Ishikawa (cell line): ENCODE measurements at regions not wholly inside any gene's neighbourhood (a gene's known extent, or its start where the extent isn't known, plus 50 kb on each side); places are given as distances from the start of the nearest gene placed in this dataset.

Source experiments
- CEBPB ChIP-seq: IDR thresholded peaks from 2 replicates; pipeline ENCODE4 v1.6.1; 2012
- CREB1 ChIP-seq: IDR thresholded peaks from 2 replicates; pipeline ENCODE4 v1.6.1; 2012; ENCODE audit warnings: low read depth
- EP300 ChIP-seq: IDR thresholded peaks from 2 replicates; pipeline ENCODE4 v1.6.1; 2012; ENCODE audit warnings: borderline replicate concordance
- FOXM1 ChIP-seq: IDR thresholded peaks from 2 replicates; pipeline ENCODE4 v1.6.1; 2012; ENCODE audit warnings: low read depth, borderline replicate concordance
- MAX ChIP-seq: IDR thresholded peaks from 2 replicates; pipeline ENCODE4 v1.6.1; 2012
- RAD21 ChIP-seq: IDR thresholded peaks from 2 replicates; pipeline ENCODE4 v1.6.1; 2012; ENCODE audit warnings: low read depth
- TAF1 ChIP-seq: IDR thresholded peaks from 2 replicates; pipeline ENCODE4 v1.6.1; 2012; ENCODE audit warnings: low read depth, mild to moderate bottlenecking
- TCF12 ChIP-seq: IDR thresholded peaks from 2 replicates; pipeline ENCODE4 v1.6.1; 2012; ENCODE audit warnings: low read depth
- TEAD4 ChIP-seq: IDR thresholded peaks from 2 replicates; pipeline ENCODE4 v1.6.1; 2012
- YY1 ChIP-seq: IDR thresholded peaks from 2 replicates; pipeline ENCODE4 v1.6.1; 2012; ENCODE audit warnings: low read depth
- ZBTB7A ChIP-seq: IDR thresholded peaks from 2 replicates; pipeline ENCODE4 v1.6.1; 2012; ENCODE audit warnings: low read depth
- TF ChIP-seq, protein P1 (sequence below): IDR thresholded peaks from 2 replicates; pipeline ENCODE4 v1.6.1; 2012
- TF ChIP-seq, protein P2 (sequence below): IDR thresholded peaks from 2 replicates; pipeline ENCODE4 v1.6.1; 2012; ENCODE audit warnings: low read depth, mild to moderate bottlenecking

DNA sequence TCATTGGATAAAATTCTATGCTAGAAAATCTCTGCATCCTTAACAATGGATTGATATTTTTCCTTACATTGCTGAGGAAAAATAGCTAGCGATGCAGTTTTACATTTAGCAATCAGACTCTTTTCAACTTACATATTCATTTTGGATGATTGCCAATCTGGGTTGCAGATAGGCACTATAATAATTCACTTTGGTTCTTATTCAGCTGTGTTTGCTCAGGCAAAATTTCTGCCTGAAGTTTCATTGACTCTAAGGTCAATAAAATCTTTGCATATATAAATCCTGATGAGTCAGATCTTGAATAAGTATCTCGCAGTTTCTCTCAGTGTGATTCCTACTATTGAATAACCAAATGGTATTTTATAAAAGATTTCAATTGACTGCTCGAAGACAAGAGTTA is 1105.8 kb downstream of the CDH18 start:
- no peak for TF ChIP-seq EP300
- TF ChIP-seq, protein P1, sequence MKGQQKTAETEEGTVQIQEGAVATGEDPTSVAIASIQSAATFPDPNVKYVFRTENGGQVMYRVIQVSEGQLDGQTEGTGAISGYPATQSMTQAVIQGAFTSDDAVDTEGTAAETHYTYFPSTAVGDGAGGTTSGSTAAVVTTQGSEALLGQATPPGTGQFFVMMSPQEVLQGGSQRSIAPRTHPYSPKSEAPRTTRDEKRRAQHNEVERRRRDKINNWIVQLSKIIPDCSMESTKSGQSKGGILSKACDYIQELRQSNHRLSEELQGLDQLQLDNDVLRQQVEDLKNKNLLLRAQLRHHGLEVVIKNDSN = no peak
- TF ChIP-seq, protein P2, sequence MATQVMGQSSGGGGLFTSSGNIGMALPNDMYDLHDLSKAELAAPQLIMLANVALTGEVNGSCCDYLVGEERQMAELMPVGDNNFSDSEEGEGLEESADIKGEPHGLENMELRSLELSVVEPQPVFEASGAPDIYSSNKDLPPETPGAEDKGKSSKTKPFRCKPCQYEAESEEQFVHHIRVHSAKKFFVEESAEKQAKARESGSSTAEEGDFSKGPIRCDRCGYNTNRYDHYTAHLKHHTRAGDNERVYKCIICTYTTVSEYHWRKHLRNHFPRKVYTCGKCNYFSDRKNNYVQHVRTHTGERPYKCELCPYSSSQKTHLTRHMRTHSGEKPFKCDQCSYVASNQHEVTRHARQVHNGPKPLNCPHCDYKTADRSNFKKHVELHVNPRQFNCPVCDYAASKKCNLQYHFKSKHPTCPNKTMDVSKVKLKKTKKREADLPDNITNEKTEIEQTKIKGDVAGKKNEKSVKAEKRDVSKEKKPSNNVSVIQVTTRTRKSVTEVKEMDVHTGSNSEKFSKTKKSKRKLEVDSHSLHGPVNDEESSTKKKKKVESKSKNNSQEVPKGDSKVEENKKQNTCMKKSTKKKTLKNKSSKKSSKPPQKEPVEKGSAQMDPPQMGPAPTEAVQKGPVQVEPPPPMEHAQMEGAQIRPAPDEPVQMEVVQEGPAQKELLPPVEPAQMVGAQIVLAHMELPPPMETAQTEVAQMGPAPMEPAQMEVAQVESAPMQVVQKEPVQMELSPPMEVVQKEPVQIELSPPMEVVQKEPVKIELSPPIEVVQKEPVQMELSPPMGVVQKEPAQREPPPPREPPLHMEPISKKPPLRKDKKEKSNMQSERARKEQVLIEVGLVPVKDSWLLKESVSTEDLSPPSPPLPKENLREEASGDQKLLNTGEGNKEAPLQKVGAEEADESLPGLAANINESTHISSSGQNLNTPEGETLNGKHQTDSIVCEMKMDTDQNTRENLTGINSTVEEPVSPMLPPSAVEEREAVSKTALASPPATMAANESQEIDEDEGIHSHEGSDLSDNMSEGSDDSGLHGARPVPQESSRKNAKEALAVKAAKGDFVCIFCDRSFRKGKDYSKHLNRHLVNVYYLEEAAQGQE = no peak
- TF ChIP-seq TAF1 = no peak
- TF ChIP-seq FOXM1 = no peak
- no peak for TF ChIP-seq RAD21
- TF ChIP-seq TEAD4 = no peak
- no peak for TF ChIP-seq CEBPB
- no peak for TF ChIP-seq TCF12
- no peak for TF ChIP-seq MAX
- TF ChIP-seq YY1 = no peak
- no peak for TF ChIP-seq CREB1
- TF ChIP-seq ZBTB7A = no peak
